Stimulated activated CD4-positive, alpha-beta T cell treated with anti-CD3 and anti-CD28 coated beads, Interleukin-1b, Interleukin-23, amount 100 ng/mL, for 24 hours (primary cell): ENCODE measurements at regions not wholly inside any gene's neighbourhood (a gene's known extent, or its start where the extent isn't known, plus 50 kb on each side); places are given as distances from the start of the nearest gene placed in this dataset.
"Not testable (repeated sequence)": the region's sequence is repeated elsewhere in the genome, so short reads cannot be mapped to it uniquely, and the experiment has no call there.

Experiments
- DNase-seq, 4 experiments: peaks; one replicate each; pipeline ENCODE4 v3.0.0-alpha.2; 2020; ENCODE audit warnings: low read depth in 4 of 4, low spot score in 1 of 4

GRCh38 chr2:95654897-95655296, 63.1 kb downstream of the TRIM43 start:
- DNase-seq = not testable (repeated sequence)

GRCh38 chr2:95656553-95656952, 64.8 kb downstream of the TRIM43 start:
- DNase-seq = not testable (repeated sequence)

- not testable (repeated sequence) for DNase-seq
These were observed 66.1 kb downstream of the TRIM43 start for GRCh38 chr2:95657937-95658336.

GRCh38 chr2:95660766-95661562, 69.2 kb downstream of the TRIM43 start:
- not testable (repeated sequence) for DNase-seq

- not testable (repeated sequence) for DNase-seq
These were observed 72.0 kb downstream of the TRIM43 start for GRCh38 chr2:95663471-95664441.

GRCh38 chr2:95666636-95667035, 74.8 kb downstream of the TRIM43 start:
- DNase-seq = not testable (repeated sequence)

- DNase-seq = no peak
These were observed 75.7 kb downstream of the TRIM43 start for GRCh38 chr2:95667480-95667879.

GRCh38 chr2:95668934-95669333, 77.1 kb downstream of the TRIM43 start:
- DNase-seq = not testable (repeated sequence)

GRCh38 chr2:95669441-95669991, 77.7 kb downstream of the TRIM43 start:
- DNase-seq = no peak

- DNase-seq = no peak
These were observed 78.4 kb downstream of the TRIM43 start for GRCh38 chr2:95670167-95670566.

- DNase-seq = no peak
These were observed 78.9 kb downstream of the TRIM43 start for GRCh38 chr2:95670686-95671085.

GRCh38 chr2:95671171-95671570, 79.4 kb downstream of the TRIM43 start:
- DNase-seq = not testable (repeated sequence)

- not testable (repeated sequence) for DNase-seq
These were observed 80.2 kb downstream of the TRIM43 start for GRCh38 chr2:95671992-95672391.

GRCh38 chr2:95672500-95672899, 80.7 kb downstream of the TRIM43 start:
- DNase-seq = not testable (repeated sequence)

- no peak for DNase-seq
These were observed 82.4 kb downstream of the TRIM43 start for GRCh38 chr2:95674186-95674585.

GRCh38 chr2:95676573-95676972, 84.8 kb downstream of the TRIM43 start:
- not testable (repeated sequence) for DNase-seq

- no peak for DNase-seq
These were observed 85.5 kb downstream of the TRIM43 start for GRCh38 chr2:95677346-95677745.

GRCh38 chr2:95677833-95678232, 86.0 kb downstream of the TRIM43 start:
- not testable (repeated sequence) for DNase-seq

GRCh38 chr2:95681158-95681557, 89.4 kb downstream of the TRIM43 start:
- not testable (repeated sequence) for DNase-seq

GRCh38 chr2:95681589-95682081, 89.8 kb downstream of the TRIM43 start:
- DNase-seq = not testable (repeated sequence)

GRCh38 chr2:95682889-95683517, 91.2 kb downstream of the TRIM43 start:
- DNase-seq = not testable (repeated sequence)
